ENCODE measurements at regions not wholly inside any gene's neighbourhood (a gene's known extent, or its start where the extent isn't known, plus 50 kb on each side); places are given as distances from the start of the nearest gene placed in this dataset.

DNA sequence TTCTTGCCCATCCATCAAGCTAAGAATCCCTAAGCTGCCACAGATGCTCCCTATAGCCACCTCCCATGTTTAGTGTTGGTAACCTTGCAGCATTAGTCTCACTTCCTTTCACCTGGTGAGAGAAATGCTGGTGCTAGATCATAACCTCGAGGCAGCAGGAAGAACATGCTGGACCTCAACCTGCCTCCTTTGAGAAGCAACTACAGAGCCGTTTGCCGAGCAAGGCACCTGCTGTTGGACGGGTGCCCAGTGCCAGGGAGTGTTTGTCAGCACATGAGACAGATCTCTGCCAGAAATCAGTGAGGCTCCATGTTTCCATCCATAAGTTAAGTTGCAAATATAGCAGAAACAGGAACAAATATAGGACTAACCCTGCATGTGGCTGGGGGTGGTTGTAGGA lies 955.7 kb downstream of the TUSC7 start:
- no peak overlapping the region for H3K18ac ChIP-seq (ENCODE audit: low read length)

DNA sequence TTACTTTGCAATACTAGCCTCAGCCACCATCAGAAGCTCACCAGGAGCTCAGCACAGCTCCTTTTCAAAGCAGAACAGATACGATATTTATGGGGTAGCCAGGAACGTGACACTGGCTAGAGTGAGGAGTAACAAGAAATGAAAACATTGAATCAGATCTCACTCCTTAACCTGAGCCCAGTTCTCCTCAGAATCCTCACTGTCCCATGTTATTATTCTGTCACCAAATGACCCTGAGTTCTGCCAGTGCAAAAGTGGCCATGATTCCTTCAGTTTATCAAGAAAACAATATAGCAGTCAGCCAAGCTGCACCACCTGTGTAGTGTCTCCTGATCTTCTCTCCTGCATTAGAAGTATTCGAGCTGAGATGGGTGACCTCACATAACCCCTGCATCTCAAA lies 956.7 kb downstream of the TUSC7 start:
- Histone ChIP-seq H3K4ac (ENCODE audit: low read length) (no peak overlapping the region), H3K36me3 (replicated peaks in 1 of 2; ENCODE audit: control insufficient read depth in 2 of 2, insufficient read depth in 2 of 2, low read length in 2 of 2) (no peaks in the 10 kb centered on the region), H2AK5ac (ENCODE audit: low read depth, low read length) (no peak overlapping the region), H2AFZ (ENCODE audit: low read length) (no peak overlapping the region), H3K23ac (ENCODE audit: low read depth, low read length, poor library complexity) (no peak overlapping the region), H3K18ac (ENCODE audit: low read length) (no peak overlapping the region), H3K27ac (replicated peaks; ENCODE audit: low read length) (peak overlapping the region; percentile 57), H2BK120ac (ENCODE audit: low read depth, low read length) (no peak overlapping the region), H2BK12ac (ENCODE audit: low read length) (no peak overlapping the region), H3K79me1 (ENCODE audit: low read depth, low read length) (no peaks in the 10 kb centered on the region), H3K14ac (ENCODE audit: low read length) (no peak overlapping the region), H4K8ac (ENCODE audit: low read depth, low read length) (no peak overlapping the region), H3K9me3 (replicated peaks in 1 of 2; ENCODE audit: control insufficient read depth in 2 of 2, insufficient read depth in 1 of 2, low read depth in 1 of 2, low read length in 2 of 2) (no peaks in the 10 kb centered on the region), H3K4me1 (ENCODE audit: control insufficient read depth in 2 of 2, insufficient read depth in 1 of 2, low read depth in 1 of 2, low read length in 2 of 2) (peaks cover 8 to 11% of the 10 kb centered on the region in 2 donors), H2BK15ac (ENCODE audit: low read length) (no peak overlapping the region), H3K27me3 (ENCODE audit: control insufficient read depth in 3 of 3, insufficient read depth in 3 of 3, low read depth in 1 of 3, low read length in 3 of 3) (no peaks in the 10 kb centered on the region), H4K91ac (ENCODE audit: low read depth, low read length, poor library complexity) (no peak overlapping the region), H3K4me3 (ENCODE audit: low read length in 2 of 2) (no peak overlapping the region), H3K4me2 (ENCODE audit: insufficient read depth, low read length, poor library complexity, severe bottlenecking) (no peak overlapping the region), H3K9ac (ENCODE audit: low read depth, low read length, poor library complexity) (no peak overlapping the region), H2BK5ac (ENCODE audit: low read length) (no peak overlapping the region)
- WGBS, 2 donors (ENCODE audit: extremely low coverage in 2 of 2, insufficient read length in 2 of 2, insufficient replicate concordance in 1 of 2), result no CpG with 5 or more reads among the region's 3 CpGs
- no peak for DNase-seq (ENCODE audit: low spot score)

More for the DNA sequence above, 955.7 kb downstream of the TUSC7 start:
- Histone ChIP-seq H2AK5ac (ENCODE audit: low read depth, low read length) (no peak overlapping the region), H3K27ac (replicated peaks; ENCODE audit: low read length) (no peak overlapping the region), H3K4me2 (ENCODE audit: insufficient read depth, low read length, poor library complexity, severe bottlenecking) (no peak overlapping the region), H2BK5ac (ENCODE audit: low read length) (no peak overlapping the region), H3K23ac (ENCODE audit: low read depth, low read length, poor library complexity) (no peak overlapping the region), H4K91ac (ENCODE audit: low read depth, low read length, poor library complexity) (no peak overlapping the region), H2AFZ (ENCODE audit: low read length) (no peak overlapping the region), H3K4ac (ENCODE audit: low read length) (no peak overlapping the region), H3K4me1 (ENCODE audit: control insufficient read depth in 2 of 2, insufficient read depth in 1 of 2, low read depth in 1 of 2, low read length in 2 of 2) (peaks cover 8 to 12% of the 10 kb centered on the region in 2 donors), H3K9me3 (replicated peaks in 1 of 2; ENCODE audit: control insufficient read depth in 2 of 2, insufficient read depth in 1 of 2, low read depth in 1 of 2, low read length in 2 of 2) (no peaks in the 10 kb centered on the region), H3K14ac (ENCODE audit: low read length) (no peak overlapping the region), H3K9ac (ENCODE audit: low read depth, low read length, poor library complexity) (no peak overlapping the region), H3K4me3 (ENCODE audit: low read length in 2 of 2) (no peak overlapping the region), H3K27me3 (ENCODE audit: control insufficient read depth in 3 of 3, insufficient read depth in 3 of 3, low read depth in 1 of 3, low read length in 3 of 3) (no peaks in the 10 kb centered on the region), H2BK12ac (ENCODE audit: low read length) (no peak overlapping the region), H2BK15ac (ENCODE audit: low read length) (no peak overlapping the region), H3K79me1 (ENCODE audit: low read depth, low read length) (no peaks in the 10 kb centered on the region), H3K36me3 (replicated peaks in 1 of 2; ENCODE audit: control insufficient read depth in 2 of 2, insufficient read depth in 2 of 2, low read length in 2 of 2) (no peaks in the 10 kb centered on the region), H2BK120ac (ENCODE audit: low read depth, low read length) (no peak overlapping the region), H4K8ac (ENCODE audit: low read depth, low read length) (no peak overlapping the region)
- DNase-seq (ENCODE audit: low spot score), result no peak
- no CpG with 5 or more reads among the region's 4 CpGs for WGBS, 2 donors (ENCODE audit: extremely low coverage in 2 of 2, insufficient read length in 2 of 2, insufficient replicate concordance in 1 of 2)

DNA sequence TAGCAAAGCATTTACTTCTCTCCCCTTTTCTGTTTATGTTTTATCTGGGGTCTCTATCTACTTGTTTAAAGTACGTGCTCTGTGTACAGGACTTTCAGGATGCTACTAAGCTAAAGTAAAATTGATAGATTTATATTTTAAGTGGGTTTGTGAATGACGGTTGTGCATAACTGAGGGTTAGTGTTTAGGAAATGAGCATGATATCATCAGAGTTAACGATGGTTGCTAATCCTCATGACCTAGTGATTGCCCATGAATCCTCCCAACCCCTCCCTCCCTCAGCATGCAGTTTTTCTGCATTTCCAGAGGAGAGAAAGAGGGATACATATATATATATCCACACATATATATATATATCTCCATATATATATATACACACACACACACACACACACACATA lies 957.2 kb downstream of the TUSC7 start:
- DNase-seq (ENCODE audit: low spot score), result no peak
- H3K18ac ChIP-seq (ENCODE audit: low read length), result no peak overlapping the region
- no peaks in the 10 kb centered on the region for H3K36me3 ChIP-seq (replicated peaks in 1 of 2; ENCODE audit: control insufficient read depth in 2 of 2, insufficient read depth in 2 of 2, low read length in 2 of 2)
- H3K4me2 ChIP-seq (ENCODE audit: insufficient read depth, low read length, poor library complexity, severe bottlenecking), result no peak overlapping the region
- no peaks in the 10 kb centered on the region for H3K79me1 ChIP-seq (ENCODE audit: low read depth, low read length)
- H2AK5ac ChIP-seq (ENCODE audit: low read depth, low read length), result no peak overlapping the region
- no peak overlapping the region for H3K4ac ChIP-seq (ENCODE audit: low read length)
- WGBS, 2 donors (ENCODE audit: extremely low coverage in 2 of 2, insufficient read length in 2 of 2, insufficient replicate concordance in 1 of 2), result 100% methylated on average over 1 of the region's 3 CpGs; no CpG with 5 or more reads in 1 of the 2 donors
- H3K9me3 ChIP-seq (replicated peaks in 1 of 2; ENCODE audit: control insufficient read depth in 2 of 2, insufficient read depth in 1 of 2, low read depth in 1 of 2, low read length in 2 of 2), result no peaks in the 10 kb centered on the region
- no peak overlapping the region for H3K23ac ChIP-seq (ENCODE audit: low read depth, low read length, poor library complexity)
- no peak overlapping the region for H4K8ac ChIP-seq (ENCODE audit: low read depth, low read length)
- no peak overlapping the region for H3K14ac ChIP-seq (ENCODE audit: low read length)
- no peak overlapping the region for H3K4me3 ChIP-seq (ENCODE audit: low read length in 2 of 2)
- no peak overlapping the region for H3K27ac ChIP-seq (replicated peaks; ENCODE audit: low read length)
- H3K27me3 ChIP-seq (ENCODE audit: control insufficient read depth in 3 of 3, insufficient read depth in 3 of 3, low read depth in 1 of 3, low read length in 3 of 3), result no peaks in the 10 kb centered on the region
- H2AFZ ChIP-seq (ENCODE audit: low read length), result no peak overlapping the region
- no peak overlapping the region for H2BK12ac ChIP-seq (ENCODE audit: low read length)
- no peak overlapping the region for H2BK5ac ChIP-seq (ENCODE audit: low read length)
- no peak overlapping the region for H4K91ac ChIP-seq (ENCODE audit: low read depth, low read length, poor library complexity)
- H3K4me1 ChIP-seq (ENCODE audit: control insufficient read depth in 2 of 2, insufficient read depth in 1 of 2, low read depth in 1 of 2, low read length in 2 of 2), result peaks cover 8 to 11% of the 10 kb centered on the region in 2 donors
- no peak overlapping the region for H2BK120ac ChIP-seq (ENCODE audit: low read depth, low read length)
- H3K9ac ChIP-seq (ENCODE audit: low read depth, low read length, poor library complexity), result no peak overlapping the region
- H2BK15ac ChIP-seq (ENCODE audit: low read length), result no peak overlapping the region

DNA sequence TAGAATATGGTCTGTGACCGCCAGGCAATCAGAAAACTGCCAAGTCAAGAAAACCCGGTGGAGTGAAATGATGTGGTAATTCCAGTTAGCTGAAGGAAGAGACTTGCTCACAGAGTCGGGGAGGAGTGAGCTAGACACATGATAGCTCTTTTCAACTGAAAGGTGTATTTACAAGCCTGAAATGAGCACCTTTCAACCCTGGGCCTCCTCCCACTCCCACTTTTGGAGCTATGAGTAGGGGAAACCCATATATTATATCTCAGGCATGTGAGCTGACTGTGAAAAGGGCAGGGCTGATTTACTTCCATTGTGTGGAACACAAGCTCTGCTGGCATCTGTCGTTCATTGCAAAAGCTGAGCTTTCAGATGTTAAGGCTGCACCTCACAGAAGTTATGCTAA lies 960.2 kb downstream of the TUSC7 start:
- H3K23ac ChIP-seq (ENCODE audit: low read depth, low read length, poor library complexity), result no peak overlapping the region
- H3K79me1 ChIP-seq (ENCODE audit: low read depth, low read length), result no peaks in the 10 kb centered on the region
- H3K9me3 ChIP-seq (replicated peaks in 1 of 2; ENCODE audit: control insufficient read depth in 2 of 2, insufficient read depth in 1 of 2, low read depth in 1 of 2, low read length in 2 of 2), result no peaks in the 10 kb centered on the region
- H2BK120ac ChIP-seq (ENCODE audit: low read depth, low read length), result no peak overlapping the region
- no peaks in the 10 kb centered on the region for H3K27me3 ChIP-seq (ENCODE audit: control insufficient read depth in 3 of 3, insufficient read depth in 3 of 3, low read depth in 1 of 3, low read length in 3 of 3)
- no peak overlapping the region for H4K8ac ChIP-seq (ENCODE audit: low read depth, low read length)
- H3K4me3 ChIP-seq (ENCODE audit: low read length in 2 of 2), result no peak overlapping the region
- no peak overlapping the region for H2BK15ac ChIP-seq (ENCODE audit: low read length)
- no peak overlapping the region for H3K4me2 ChIP-seq (ENCODE audit: insufficient read depth, low read length, poor library complexity, severe bottlenecking)
- H2BK12ac ChIP-seq (ENCODE audit: low read length), result no peak overlapping the region
- no CpG with 5 or more reads among the region's 4 CpGs for WGBS, 2 donors (ENCODE audit: extremely low coverage in 2 of 2, insufficient read length in 2 of 2, insufficient replicate concordance in 1 of 2)
- H4K91ac ChIP-seq (ENCODE audit: low read depth, low read length, poor library complexity), result no peak overlapping the region
- no peak overlapping the region for H3K18ac ChIP-seq (ENCODE audit: low read length)
- H3K4me1 ChIP-seq (ENCODE audit: control insufficient read depth in 2 of 2, insufficient read depth in 1 of 2, low read depth in 1 of 2, low read length in 2 of 2), result peaks cover 8 to 11% of the 10 kb centered on the region in 2 donors
- H3K27ac ChIP-seq (replicated peaks; ENCODE audit: low read length), result no peak overlapping the region
- no peak overlapping the region for H3K4ac ChIP-seq (ENCODE audit: low read length)
- H3K36me3 ChIP-seq (replicated peaks in 1 of 2; ENCODE audit: control insufficient read depth in 2 of 2, insufficient read depth in 2 of 2, low read length in 2 of 2), result no peaks in the 10 kb centered on the region
- peak overlapping the region; percentile 6 for H2AFZ ChIP-seq (ENCODE audit: low read length)
- no peak overlapping the region for H3K9ac ChIP-seq (ENCODE audit: low read depth, low read length, poor library complexity)
- H2BK5ac ChIP-seq (ENCODE audit: low read length), result no peak overlapping the region
- H2AK5ac ChIP-seq (ENCODE audit: low read depth, low read length), result no peak overlapping the region
- no peak overlapping the region for H3K14ac ChIP-seq (ENCODE audit: low read length)
- DNase-seq (ENCODE audit: low spot score), result no peak

Data from neuronal stem cell (in vitro differentiated cells).